Cardiac muscle cell (in vitro differentiated cells and primary cell): ENCODE measurements at regions not wholly inside any gene's neighbourhood (a gene's known extent, or its start where the extent isn't known, plus 50 kb on each side); places are given as distances from the start of the nearest gene placed in this dataset.

Experiments
- DNase-seq, 2 donors: peaks; one replicate each; pipeline versions ENCODE4 v3.0.0 to v3.0.0-alpha.2; 2010 to 2017; ENCODE audit warnings: low read depth in 1 of 2, low spot score in 1 of 2
- H3K27ac ChIP-seq: fragments of 200-600 bp; sonication (generic); 2 replicates; pipeline ENCODE4 v1.5.1; 2016
- H3K27me3 ChIP-seq: fragments of 200-600 bp; sonication (generic); 2 replicates; pipeline ENCODE4 v1.6.0; 2016; ENCODE audit warnings: control low read depth
- H3K36me3 ChIP-seq: fragments of 200-600 bp; sonication (generic); 2 replicates; pipeline ENCODE4 v1.5.1; 2016; ENCODE audit warnings: control low read depth
- H3K4me1 ChIP-seq: fragments of 200-600 bp; sonication (generic); 2 replicates; pipeline ENCODE4 v1.8.1; 2017; ENCODE audit warnings: low read depth, mild to moderate bottlenecking, mixed run types
- H3K4me3 ChIP-seq: fragments of 200-600 bp; sonication (generic); 2 replicates; pipeline ENCODE4 v1.5.1; 2016; ENCODE audit warnings: mild to moderate bottlenecking
- H3K9me3 ChIP-seq: fragments of 200-600 bp; sonication (generic); 2 replicates; pipeline ENCODE4 v1.5.1; 2017; ENCODE audit warnings: low read depth, mild to moderate bottlenecking, control low read depth
- CTCF ChIP-seq: IDR thresholded peaks from 2 replicates; pipeline ENCODE4 v1.5.1; 2012; ENCODE audit warnings: low read depth, mild to moderate bottlenecking, low read length

GRCh38 chr3:72309661-72310418, 524.9 kb upstream of the PROK2 start:
- Histone ChIP-seq H3K36me3 (no peaks in the 10 kb centered on the region), H3K27me3 (no peaks in the 10 kb centered on the region), H3K4me1 (no peaks in the 10 kb centered on the region), H3K4me3 (no peak overlapping the region), H3K9me3 (no peaks in the 10 kb centered on the region), H3K27ac (no peak overlapping the region)
- no peak for TF ChIP-seq CTCF
- no peak for DNase-seq

- Histone ChIP-seq H3K4me3 (no peak overlapping the region), H3K9me3 (no peaks in the 10 kb centered on the region), H3K36me3 (no peaks in the 10 kb centered on the region), H3K4me1 (no peaks in the 10 kb centered on the region), H3K27ac (no peak overlapping the region), H3K27me3 (no peaks in the 10 kb centered on the region)
- DNase-seq = no peak
- TF ChIP-seq CTCF = no peak
Observed at GRCh38 chr3:72308641-72309040, 523.7 kb upstream of the PROK2 start.

GRCh38 chr3:72307438-72308115, 522.6 kb upstream of the PROK2 start:
- Histone ChIP-seq H3K4me1 (no peaks in the 10 kb centered on the region), H3K36me3 (no peaks in the 10 kb centered on the region), H3K27me3 (no peaks in the 10 kb centered on the region), H3K9me3 (no peaks in the 10 kb centered on the region), H3K27ac (no peak overlapping the region), H3K4me3 (no peak overlapping the region)
- no peak for TF ChIP-seq CTCF
- no peak for DNase-seq

GRCh38 chr3:72306800-72307341, 521.9 kb upstream of the PROK2 start:
- peak in 1 of 2 donors; percentile 40 for DNase-seq
- Histone ChIP-seq H3K27ac (no peak overlapping the region), H3K36me3 (no peaks in the 10 kb centered on the region), H3K27me3 (no peaks in the 10 kb centered on the region), H3K4me1 (no peaks in the 10 kb centered on the region), H3K9me3 (no peaks in the 10 kb centered on the region), H3K4me3 (no peak overlapping the region)
- no peak for TF ChIP-seq CTCF

- Histone ChIP-seq H3K27me3 (no peaks in the 10 kb centered on the region), H3K9me3 (no peaks in the 10 kb centered on the region), H3K4me3 (no peak overlapping the region), H3K27ac (no peak overlapping the region), H3K36me3 (no peaks in the 10 kb centered on the region), H3K4me1 (peaks cover 2% of the 10 kb centered on the region)
- DNase-seq = peak in 1 of 2 donors; percentile 70
- TF ChIP-seq CTCF = no peak
Observed at GRCh38 chr3:72303926-72304325, 519.0 kb upstream of the PROK2 start.
